ENCODE measurements at regions not wholly inside any gene's neighbourhood (a gene's known extent, or its start where the extent isn't known, plus 50 kb on each side); places are given as distances from the start of the nearest gene placed in this dataset.
A peak's percentile ranks its signal among the peaks of the same experiment; 100 is the strongest.
"Not testable (repeated sequence)": the region's sequence is repeated elsewhere in the genome, so short reads cannot be mapped to it uniquely, and the experiment has no call there.

GRCh38 chr2:65634304-65634703 lies 201.9 kb upstream of the SPRED2 start:
- no peak for DNase-seq

DNA sequence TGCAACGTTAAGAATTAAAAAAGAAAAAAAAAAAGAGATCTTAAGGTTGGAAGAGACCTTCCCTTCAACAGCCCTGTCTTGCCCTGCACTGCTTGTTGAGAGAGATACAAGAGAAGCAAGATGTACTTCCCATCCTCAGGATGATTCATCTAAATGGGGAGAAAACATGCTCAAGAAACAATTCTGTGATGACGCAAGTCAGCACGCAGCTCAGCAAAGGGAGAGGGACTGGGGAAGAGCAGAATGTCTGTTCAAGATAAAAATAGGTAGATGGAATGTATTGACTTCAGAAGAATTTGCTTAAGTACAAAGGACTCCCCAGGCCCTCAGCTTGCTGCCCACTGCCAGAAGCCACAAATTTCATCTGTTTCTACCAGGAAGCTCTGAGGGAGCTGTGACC lies 198.2 kb upstream of the SPRED2 start:
- peak; percentile 57 to 83 (median 73) for DNase-seq

DNA sequence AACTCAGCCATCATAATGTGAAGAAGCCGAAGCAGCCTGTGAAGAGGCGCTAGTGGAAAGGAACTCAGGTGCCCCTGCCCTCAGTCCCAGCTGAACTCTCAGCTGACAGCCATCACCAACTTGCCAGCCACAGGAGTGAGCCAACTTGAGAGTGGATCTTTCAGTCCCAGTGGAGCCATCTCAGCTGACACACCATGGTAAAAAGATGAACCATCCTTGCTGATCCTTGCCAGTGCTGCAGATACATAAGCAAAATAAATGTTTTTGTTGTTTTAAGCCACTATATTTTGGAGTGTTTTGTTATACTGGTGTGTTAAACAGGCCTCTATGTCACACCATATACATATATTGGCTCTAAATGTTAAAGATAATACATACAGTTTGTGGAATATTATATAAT lies 195.8 kb upstream of the SPRED2 start:
- no peak for DNase-seq

GRCh38 chr2:65626831-65627230 lies 194.4 kb upstream of the SPRED2 start:
- no peak for DNase-seq

DNA sequence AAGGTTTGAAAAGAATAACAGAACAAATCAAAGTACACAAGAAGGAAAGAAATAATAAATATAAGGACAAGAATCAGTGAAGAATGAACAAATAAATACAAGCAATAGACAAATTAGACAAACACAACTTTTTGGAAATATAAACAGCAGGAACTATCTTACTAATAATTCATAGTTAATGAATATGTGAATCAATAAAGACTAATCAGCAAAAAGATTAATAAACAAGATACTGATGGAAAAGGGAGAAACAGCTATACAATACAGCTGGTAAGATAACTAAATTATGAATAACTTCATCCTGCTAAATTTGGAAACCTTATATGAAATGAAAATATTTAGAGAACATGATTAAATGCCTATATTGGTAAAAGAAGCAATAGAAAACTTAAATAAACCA lies 193.6 kb upstream of the SPRED2 start:
- DNase-seq, result no peak

DNA sequence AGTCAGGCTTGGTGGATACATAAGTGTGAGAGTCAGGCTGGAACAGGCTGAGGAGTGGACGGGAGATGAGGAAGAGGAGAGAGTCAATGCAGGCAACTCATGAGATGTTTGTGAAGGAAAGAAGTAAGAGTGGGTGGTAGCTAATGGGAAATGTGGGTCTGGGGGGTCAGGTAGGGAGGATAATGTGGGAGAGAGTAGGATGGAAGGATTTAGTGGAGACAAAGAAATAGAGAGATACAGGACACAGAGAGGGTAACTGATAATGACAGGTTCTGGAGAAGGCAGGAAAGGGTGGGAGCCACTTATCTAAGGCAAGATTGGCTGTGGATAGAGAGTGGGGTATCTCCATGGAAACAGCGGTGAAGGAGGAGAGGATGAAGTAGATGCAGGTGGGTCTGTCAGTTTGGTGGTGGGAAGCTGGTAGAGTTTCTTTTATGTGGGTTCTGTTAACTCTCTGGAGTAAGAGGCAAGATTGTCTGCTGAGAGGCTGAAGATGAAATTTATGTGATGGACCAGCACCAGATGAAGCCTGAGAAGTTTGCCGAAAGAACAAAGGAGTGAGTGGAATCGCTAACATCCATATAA lies 190.6 kb upstream of the SPRED2 start:
- no peak for DNase-seq

DNA sequence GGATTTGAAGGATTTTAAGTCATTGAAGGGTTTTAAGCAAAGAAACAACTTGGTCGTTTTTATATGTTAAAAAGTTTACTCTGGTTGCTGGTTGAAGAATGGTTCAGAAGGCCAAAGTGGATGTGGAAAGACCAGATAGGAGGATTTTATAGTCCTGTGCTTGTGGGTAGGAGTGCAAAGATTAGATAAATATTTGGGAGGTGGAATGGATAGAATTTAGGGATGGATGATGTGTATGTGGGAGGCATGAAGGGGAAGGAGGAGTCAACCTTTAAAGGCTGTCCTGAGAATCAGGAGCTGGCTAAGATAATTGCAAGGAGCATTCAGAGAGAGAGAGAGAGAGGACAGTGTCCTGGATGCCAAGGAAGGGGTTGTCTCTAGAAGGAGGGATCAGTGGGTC lies 190.1 kb upstream of the SPRED2 start:
- no peak for DNase-seq

DNA sequence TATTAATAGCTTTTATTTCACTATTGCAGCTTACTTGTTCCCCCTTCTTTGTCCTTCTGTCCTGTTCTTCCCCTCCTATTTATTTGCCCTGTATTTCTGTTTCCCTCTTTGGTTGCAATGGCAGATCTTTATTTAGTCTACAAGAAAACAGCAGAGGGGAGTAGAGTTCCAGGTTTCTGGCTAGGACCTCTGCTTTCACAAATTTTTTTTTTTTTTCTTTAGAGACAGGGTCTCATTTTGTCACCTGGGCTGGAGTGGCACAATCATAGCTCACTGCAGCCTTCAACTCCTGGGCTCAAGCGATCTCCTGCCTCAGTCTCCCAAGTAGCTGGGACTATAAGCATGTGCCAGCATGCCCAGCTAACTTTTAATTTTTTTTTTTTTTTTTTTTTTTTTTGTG lies 188.1 kb upstream of the SPRED2 start:
- no peak for DNase-seq

- DNase-seq, result peak in 2 of 4 experiments; percentile 8 to 19
Observed at GRCh38 chr2:65620026-65620425, 187.6 kb upstream of the SPRED2 start.

DNA sequence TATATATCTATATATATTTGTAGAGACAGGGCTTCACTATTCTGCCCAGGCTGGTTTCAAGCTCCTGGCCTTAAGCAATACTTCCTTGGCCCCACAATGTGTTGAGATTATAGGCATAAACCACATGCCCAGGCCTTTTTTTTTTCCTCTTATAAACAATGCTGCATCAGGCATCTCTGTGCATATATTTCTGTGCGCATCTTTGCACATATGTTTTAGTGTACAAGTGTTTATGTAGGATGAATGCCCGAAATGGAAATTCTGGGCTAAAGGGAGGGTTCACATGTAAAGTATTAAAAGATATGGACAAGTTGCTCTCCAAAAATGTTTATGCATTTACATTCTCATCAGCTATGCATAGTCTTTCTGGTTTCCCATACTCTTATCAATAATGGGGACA lies 183.2 kb upstream of the SPRED2 start:
- no peak for DNase-seq

DNA sequence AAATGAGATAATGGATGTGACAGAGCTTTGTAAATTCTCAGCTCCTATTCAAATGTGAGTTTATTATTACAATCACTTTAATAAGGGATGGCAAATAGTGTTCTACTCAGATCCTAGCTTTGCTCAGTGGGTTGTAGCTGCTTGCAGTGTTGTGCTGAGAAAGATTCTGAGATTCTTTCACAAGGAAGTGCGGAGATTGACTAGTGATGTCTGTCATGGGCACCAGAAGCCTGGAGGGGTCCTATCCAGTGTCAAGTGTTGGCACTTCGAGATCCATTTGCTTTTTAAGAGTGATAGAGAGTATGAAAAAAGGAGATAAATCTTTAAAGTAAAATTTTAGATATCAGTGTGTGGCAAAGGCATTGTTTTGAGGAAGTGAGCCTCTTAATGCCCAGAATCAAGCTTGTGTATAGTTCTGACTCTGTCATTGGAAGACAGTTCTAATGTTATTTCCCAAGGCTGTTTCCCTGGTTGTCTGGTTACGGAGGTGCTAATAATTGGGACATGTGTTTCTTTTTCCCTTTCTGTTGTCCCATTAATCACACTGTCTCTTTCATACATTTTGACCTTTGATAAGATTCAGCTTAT lies 181.7 kb upstream of the SPRED2 start:
- peak in 1 of 4 experiments; percentile 19 for DNase-seq

- DNase-seq, result no peak
Observed at GRCh38 chr2:65611488-65611887, 179.1 kb upstream of the SPRED2 start.

- no peak for DNase-seq
Observed at GRCh38 chr2:65608916-65609315, 176.5 kb upstream of the SPRED2 start.

GRCh38 chr2:65608466-65608865 lies 176.1 kb upstream of the SPRED2 start:
- DNase-seq, result no peak

DNA sequence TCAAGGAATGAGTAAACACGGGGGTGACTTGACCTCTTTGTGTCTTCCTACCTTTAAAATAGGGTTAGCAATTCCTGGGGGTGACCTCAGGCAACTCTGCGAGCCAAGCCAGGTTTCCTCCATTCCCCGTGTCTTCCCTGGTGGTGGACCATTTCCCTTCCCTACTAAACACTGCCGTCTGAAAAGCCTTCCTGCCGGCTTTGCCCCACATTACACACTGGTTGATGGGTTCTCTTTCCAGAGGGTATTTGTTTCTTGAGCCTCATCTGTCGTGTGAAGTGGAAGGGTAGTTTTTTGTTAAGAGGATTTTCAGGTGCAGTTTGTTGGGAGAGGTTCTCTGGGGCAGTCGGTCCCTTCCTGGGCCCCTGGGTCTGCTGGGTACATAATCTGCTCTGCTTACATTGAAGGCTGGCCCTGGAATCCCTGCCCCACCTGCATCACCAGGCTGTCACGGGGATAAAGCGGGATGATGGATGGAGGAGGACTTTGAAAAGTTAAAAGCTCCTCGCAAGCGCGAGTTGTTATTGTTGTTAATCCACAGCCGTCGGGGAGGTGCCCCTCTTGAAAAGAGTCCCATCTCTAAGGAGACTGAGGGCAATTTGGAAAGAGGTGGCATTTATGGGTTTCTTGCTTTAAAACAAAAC lies 175.4 kb upstream of the SPRED2 start:
- no peak for DNase-seq

- DNase-seq, result peak in 3 of 4 experiments; percentile 6 to 20 (median 10)
Observed at GRCh38 chr2:65605743-65606058, 173.3 kb upstream of the SPRED2 start.

GRCh38 chr2:65605058-65605742 lies 172.8 kb upstream of the SPRED2 start:
- no peak for DNase-seq

GRCh38 chr2:65604246-65604645 lies 171.8 kb upstream of the SPRED2 start:
- DNase-seq, result peak in 1 of 4 experiments; percentile 8

GRCh38 chr2:65602603-65603235 lies 170.3 kb upstream of the SPRED2 start:
- no peak for DNase-seq

DNA sequence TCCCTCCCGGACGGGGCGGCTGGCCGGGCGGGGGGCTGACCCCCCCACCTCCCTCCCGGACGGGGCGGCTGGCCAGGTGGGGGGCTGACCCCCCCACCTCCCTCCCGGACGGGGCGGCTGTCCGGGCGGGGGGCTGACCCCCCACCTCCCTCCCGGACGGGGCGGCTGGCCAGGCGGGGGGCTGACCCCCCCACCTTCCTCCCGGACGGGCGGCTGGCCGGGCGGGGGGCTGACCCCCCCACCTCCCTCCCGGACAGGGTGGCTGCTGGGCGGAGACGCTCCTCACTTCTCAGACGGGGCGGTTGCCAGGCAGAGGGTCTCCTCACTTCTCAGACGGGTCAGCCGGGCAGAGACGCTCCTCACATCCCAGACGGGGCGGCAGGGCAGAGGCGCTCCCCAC lies 168.5 kb upstream of the SPRED2 start:
- not testable (repeated sequence) for DNase-seq

GRCh38 chr2:65600351-65600750 lies 168.0 kb upstream of the SPRED2 start:
- DNase-seq, result not testable (repeated sequence)

- no peak for DNase-seq
Observed at GRCh38 chr2:65599693-65600092, 167.3 kb upstream of the SPRED2 start.

GRCh38 chr2:65598996-65599395 lies 166.6 kb upstream of the SPRED2 start:
- DNase-seq, result no peak

Data from suppressor macrophage (primary cell).